22Rv1 (cell line): ENCODE measurements at regions not wholly inside any gene's neighbourhood (a gene's known extent, or its start where the extent isn't known, plus 50 kb on each side); places are given as distances from the start of the nearest gene placed in this dataset.

Experiments used
- ZFX ChIP-seq: fragments of 450-650 bp; IDR thresholded peaks from 2 replicates; pipeline ENCODE4 v1.6.1; 2017; ENCODE audit warnings: antibody characterized with exemption, borderline replicate concordance
- TF ChIP-seq, protein P1 (sequence below): fragments of 450-650 bp; IDR thresholded peaks from 2 replicates; pipeline ENCODE4 v1.5.1; 2017; ENCODE audit warnings: mild to moderate bottlenecking

DNA sequence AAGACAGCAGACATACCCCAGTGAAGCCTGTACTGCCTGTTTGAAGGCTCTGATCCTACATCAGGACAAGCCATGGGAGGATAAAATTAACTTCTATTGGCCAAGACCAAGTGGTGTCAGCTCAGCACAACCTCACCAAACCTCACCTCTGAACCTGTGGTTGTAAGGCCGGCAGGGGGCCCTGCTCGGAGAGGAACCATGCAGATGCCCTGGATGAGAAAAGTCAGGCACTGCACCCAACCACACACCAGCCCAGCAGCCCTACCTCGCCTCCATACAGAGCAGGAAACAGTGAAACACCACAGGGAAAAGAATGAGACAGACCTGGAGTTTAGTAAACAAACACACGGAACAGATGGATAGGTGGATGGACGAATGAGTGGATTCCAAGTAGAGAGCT lies 70.0 kb upstream of the PAX7 start:
- TF ChIP-seq, protein P1, sequence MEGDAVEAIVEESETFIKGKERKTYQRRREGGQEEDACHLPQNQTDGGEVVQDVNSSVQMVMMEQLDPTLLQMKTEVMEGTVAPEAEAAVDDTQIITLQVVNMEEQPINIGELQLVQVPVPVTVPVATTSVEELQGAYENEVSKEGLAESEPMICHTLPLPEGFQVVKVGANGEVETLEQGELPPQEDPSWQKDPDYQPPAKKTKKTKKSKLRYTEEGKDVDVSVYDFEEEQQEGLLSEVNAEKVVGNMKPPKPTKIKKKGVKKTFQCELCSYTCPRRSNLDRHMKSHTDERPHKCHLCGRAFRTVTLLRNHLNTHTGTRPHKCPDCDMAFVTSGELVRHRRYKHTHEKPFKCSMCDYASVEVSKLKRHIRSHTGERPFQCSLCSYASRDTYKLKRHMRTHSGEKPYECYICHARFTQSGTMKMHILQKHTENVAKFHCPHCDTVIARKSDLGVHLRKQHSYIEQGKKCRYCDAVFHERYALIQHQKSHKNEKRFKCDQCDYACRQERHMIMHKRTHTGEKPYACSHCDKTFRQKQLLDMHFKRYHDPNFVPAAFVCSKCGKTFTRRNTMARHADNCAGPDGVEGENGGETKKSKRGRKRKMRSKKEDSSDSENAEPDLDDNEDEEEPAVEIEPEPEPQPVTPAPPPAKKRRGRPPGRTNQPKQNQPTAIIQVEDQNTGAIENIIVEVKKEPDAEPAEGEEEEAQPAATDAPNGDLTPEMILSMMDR, result peak; percentile 20; the same call in 1 of the 2 replicates
- TF ChIP-seq ZFX, result no peak
